22Rv1 (cell line): ENCODE measurements at regions not wholly inside any gene's neighbourhood (a gene's known extent, or its start where the extent isn't known, plus 50 kb on each side); places are given as distances from the start of the nearest gene placed in this dataset.

ENCODE experiments used
- H3K27ac ChIP-seq: fragments of 450-650 bp; 2 replicates; pipeline ENCODE4 v1.5.1; 2017
- CTCF ChIP-seq: fragments of 450-650 bp; IDR thresholded peaks from 2 replicates; pipeline ENCODE4 v1.5.1; 2017; ENCODE audit warnings: mild to moderate bottlenecking
- ZFX ChIP-seq: fragments of 450-650 bp; IDR thresholded peaks from 2 replicates; pipeline ENCODE4 v1.6.1; 2017; ENCODE audit warnings: antibody characterized with exemption, borderline replicate concordance

- TF ChIP-seq ZFX (no peak), CTCF (no peak)
- H3K27ac ChIP-seq: no peak overlapping the region
Observed at GRCh38 chr10:118207470-118208007, 134.6 kb downstream of the FAM204A start.

- TF ChIP-seq CTCF (no peak), ZFX (no peak)
- H3K27ac ChIP-seq: no peak overlapping the region
Observed at GRCh38 chr10:118204292-118204943, 137.7 kb downstream of the FAM204A start.

- H3K27ac ChIP-seq: no peak overlapping the region
- TF ChIP-seq CTCF: no peak
- no peak for TF ChIP-seq ZFX
Observed at GRCh38 chr10:118203461-118203860, 138.7 kb downstream of the FAM204A start.

GRCh38 chr10:118195729-118196128, 146.4 kb downstream of the FAM204A start:
- no peak overlapping the region for H3K27ac ChIP-seq

GRCh38 chr10:118193642-118194041, 146.9 kb upstream of the RAB11FIP2 start:
- TF ChIP-seq ZFX (no peak), CTCF (no peak)
- H3K27ac ChIP-seq: no peak overlapping the region

More at GRCh38 chr10:118195729-118196128, 146.4 kb downstream of the FAM204A start:
- TF ChIP-seq CTCF: no peak
- no peak for TF ChIP-seq ZFX

- H3K27ac ChIP-seq: no peak overlapping the region
- no peak for TF ChIP-seq CTCF
- no peak for TF ChIP-seq ZFX
Observed at GRCh38 chr10:118181021-118181420, 134.3 kb upstream of the RAB11FIP2 start.

GRCh38 chr10:118175148-118175547, 128.4 kb upstream of the RAB11FIP2 start:
- no peak overlapping the region for H3K27ac ChIP-seq
- TF ChIP-seq ZFX: no peak
- TF ChIP-seq CTCF: no peak
